H1 (cell line): ENCODE measurements at regions not wholly inside any gene's neighbourhood (a gene's known extent, or its start where the extent isn't known, plus 50 kb on each side); places are given as distances from the start of the nearest gene placed in this dataset.

Source experiments
- CTCF ChIA-PET: fragments of 300-600 bp; sonication (Branson Sonifier 250); formaldehyde crosslinking; loops from one replicate; lab custom pipeline; 2021; ENCODE audit not compliant: partially characterized antibody; lab: Charles Lee
- POLR2A ChIA-PET: fragments of 300-600 bp; sonication (Branson Sonifier 250); formaldehyde crosslinking; loops from one replicate; lab custom pipeline; 2021; ENCODE audit warnings: inconsistent platforms; ENCODE audit not compliant: partially characterized antibody; lab: Charles Lee
- DNase-seq, 2 experiments: peaks; one replicate each; pipeline versions ENCODE4 v3.0.0 to v3.0.0-alpha.2; 2010 to 2022; ENCODE audit warnings: low spot score in 2 of 2, low read depth in 1 of 2, mixed read lengths in 1 of 2
- FAIRE-seq: peaks from 2 replicates; lab custom pipeline; 2011; peaks lifted over from hg19 to GRCh38; lab: Jason Lieb, UNC
- H2AFZ ChIP-seq: 2 replicates; pipeline ENCODE4 v1.8.1; 2012; ENCODE audit warnings: low read length, inconsistent platforms
- H2AK5ac ChIP-seq: 2 replicates; pipeline ENCODE4 v1.6.1; 2013; ENCODE audit warnings: low read depth, low read length
- H2BK120ac ChIP-seq: replicated peaks from 2 replicates; pipeline ENCODE3; 2013; ENCODE audit warnings: low read depth, low read length, inconsistent platforms
- H2BK12ac ChIP-seq: 2 replicates; pipeline ENCODE4 v1.6.1; 2013; ENCODE audit warnings: low read depth, low read length
- H2BK15ac ChIP-seq: 2 replicates; pipeline ENCODE4 v1.6.1; 2013; ENCODE audit warnings: low read length
- H2BK20ac ChIP-seq: 2 replicates; pipeline ENCODE4 v1.6.1; 2013; ENCODE audit warnings: low read length
- H2BK5ac ChIP-seq: 2 replicates; pipeline ENCODE4 v1.6.1; 2013; ENCODE audit warnings: low read depth, low read length
- H3K14ac ChIP-seq: 2 replicates; pipeline ENCODE4 v1.6.1; 2013; ENCODE audit warnings: inconsistent platforms; ENCODE audit not compliant: insufficient read length
- H3K18ac ChIP-seq: 2 replicates; pipeline ENCODE4 v1.6.1; 2013; ENCODE audit warnings: low read length; ENCODE audit errors: extremely low read depth
- H3K23ac ChIP-seq: 2 replicates; pipeline ENCODE4 v1.6.1; 2013; ENCODE audit warnings: inconsistent platforms; ENCODE audit not compliant: insufficient read length
- H3K23me2 ChIP-seq: 2 replicates; pipeline ENCODE4 v1.6.1; 2013; ENCODE audit warnings: low read depth, low read length
- H3K27ac ChIP-seq: 2 replicates; pipeline ENCODE4 v1.6.1; 2011; ENCODE audit warnings: low read depth, low read length, inconsistent platforms
- H3K27me3 ChIP-seq, 4 experiments: replicated peaks in 1 of 4; 1 replicate in 1 of 4; 2 replicates in 3 of 4; pipeline versions ENCODE4 v1.6.1 to v1.8.1; 2011 to 2013; ENCODE audit warnings: low read length in 3 of 4, mild to moderate bottlenecking in 3 of 4, inconsistent platforms in 2 of 4, mixed read lengths in 2 of 4, moderate library complexity in 1 of 4; ENCODE audit not compliant: control insufficient read depth in 3 of 4, insufficient read depth in 3 of 4; ENCODE audit errors: extremely low read depth in 1 of 4
- H3K36me3 ChIP-seq, 4 experiments: 2 replicates each; pipeline versions ENCODE4 v1.6.1 to v1.8.1; 2011 to 2013; ENCODE audit warnings: mild to moderate bottlenecking in 4 of 4, low read length in 3 of 4, moderate library complexity in 2 of 4, control low read depth in 1 of 4, inconsistent platforms in 1 of 4; ENCODE audit not compliant: insufficient read depth in 4 of 4, control insufficient read depth in 2 of 4
- H3K4ac ChIP-seq: replicated peaks from 2 replicates; pipeline ENCODE3; 2013; ENCODE audit warnings: low read length, low read depth, mixed read lengths, inconsistent platforms; ENCODE audit not compliant: insufficient read length
- H3K4me1 ChIP-seq, 4 experiments: replicated peaks in 1 of 4; 1 replicate in 1 of 4; 2 replicates in 3 of 4; pipeline versions ENCODE4 v1.6.1 to v1.8.1; 2011 to 2013; ENCODE audit warnings: low read length in 3 of 4, inconsistent platforms in 2 of 4, mixed read lengths in 1 of 4; ENCODE audit not compliant: insufficient read depth in 4 of 4, control insufficient read depth in 3 of 4
- H3K4me2 ChIP-seq, 2 experiments: 2 replicates each; pipeline versions ENCODE4 v1.6.1 to v1.8.1; 2011 to 2013; ENCODE audit warnings: low read depth in 2 of 2, low read length in 2 of 2, control low read depth in 1 of 2, inconsistent platforms in 1 of 2, mild to moderate bottlenecking in 1 of 2; ENCODE audit not compliant: insufficient read depth in 1 of 2
- H3K4me3 ChIP-seq, 4 experiments: fragments of 200-600, 300-600 bp in 1 of 4; sonication (generic), shearing (Covaris generic), sonication (Bioruptor Twin) in 1 of 4; 2 replicates each; pipeline versions ENCODE4 v1.5.1 to v1.8.1; 2011 to 2016; ENCODE audit warnings: low read length in 4 of 4, low read depth in 3 of 4, control low read depth in 2 of 4, inconsistent platforms in 2 of 4, mild to moderate bottlenecking in 2 of 4, mixed read lengths in 1 of 4, moderate library complexity in 1 of 4; ENCODE audit not compliant: insufficient read depth in 2 of 4; ENCODE audit errors: extremely low read depth in 1 of 4
- H3K56ac ChIP-seq: replicated peaks from 2 replicates; pipeline ENCODE3; 2013; ENCODE audit warnings: low read depth, mild to moderate bottlenecking, mixed read lengths, low read length, inconsistent platforms; ENCODE audit not compliant: insufficient read length
- H3K79me1 ChIP-seq: 2 replicates; pipeline ENCODE4 v1.6.1; 2013; ENCODE audit warnings: low read depth, low read length, control low read depth
- H3K79me2 ChIP-seq, 2 experiments: 2 replicates each; pipeline versions ENCODE4 v1.6.1 to v1.8.1; 2012 to 2013; ENCODE audit warnings: low read length in 2 of 2, mild to moderate bottlenecking in 2 of 2, inconsistent platforms in 1 of 2; ENCODE audit not compliant: insufficient read depth in 2 of 2, control insufficient read depth in 1 of 2
- H3K9ac ChIP-seq, 4 experiments: replicated peaks in 1 of 4; 1 replicate in 1 of 4; 2 replicates in 3 of 4; pipeline versions ENCODE4 v1.6.1 to v1.8.1; 2011 to 2013; ENCODE audit warnings: low read depth in 3 of 4, low read length in 3 of 4, control low read depth in 2 of 4, mild to moderate bottlenecking in 2 of 4, moderate library complexity in 2 of 4, inconsistent platforms in 1 of 4; ENCODE audit errors: extremely low read depth in 1 of 4
- H3K9me3 ChIP-seq, 2 experiments: 2 replicates each; pipeline versions ENCODE4 v1.6.1 to v1.8.1; 2012 to 2013; ENCODE audit warnings: mild to moderate bottlenecking in 2 of 2, moderate library complexity in 2 of 2, control low read depth in 1 of 2, inconsistent platforms in 1 of 2, low read depth in 1 of 2, low read length in 1 of 2, mixed read lengths in 1 of 2; ENCODE audit not compliant: insufficient read depth in 2 of 2
- H4K20me1 ChIP-seq, 2 experiments: replicated peaks in 1 of 2; 2 replicates each; pipeline versions ENCODE3 to v1.8.1; 2011 to 2013; ENCODE audit warnings: inconsistent platforms in 2 of 2, low read length in 2 of 2, mild to moderate bottlenecking in 1 of 2; ENCODE audit not compliant: insufficient read depth in 2 of 2, control insufficient read depth in 1 of 2
- H4K5ac ChIP-seq: 2 replicates; pipeline ENCODE4 v1.6.1; 2013; ENCODE audit warnings: low read length, low read depth, mixed read lengths, inconsistent platforms; ENCODE audit not compliant: insufficient read length
- H4K8ac ChIP-seq: 2 replicates; pipeline ENCODE4 v1.8.0; 2013; ENCODE audit warnings: mild to moderate bottlenecking, moderate library complexity, low read length, inconsistent platforms; ENCODE audit not compliant: insufficient read depth; ENCODE audit errors: extremely low read depth
- H4K91ac ChIP-seq: replicated peaks from 2 replicates; pipeline ENCODE3; 2013; ENCODE audit warnings: low read length, mixed read lengths, inconsistent platforms; ENCODE audit not compliant: insufficient read length
- POLR2AphosphoS5 ChIP-seq: IDR thresholded peaks from 2 replicates; pipeline ENCODE4 v1.6.1; 2011; ENCODE audit warnings: low read depth, low read length
- SIN3A ChIP-seq, 2 experiments: IDR thresholded peaks in 1 of 2; conservative IDR thresholded peaks in 1 of 2; 2 replicates each; pipeline ENCODE4 v1.6.1; 2011 to 2012; ENCODE audit warnings: low read length in 2 of 2, improper control_type of control experiment in 1 of 2, low read depth in 1 of 2, mild to moderate bottlenecking in 1 of 2
- TBP ChIP-seq: IDR thresholded peaks from 2 replicates; pipeline ENCODE4 v1.6.1; 2011; ENCODE audit warnings: low read depth, low read length, improper control_type of control experiment
- WGBS, 2 experiments: shearing (Covaris generic) in 1 of 2; methylation state at CpG; one replicate each; pipeline versions ENCODE4 v1.1.6 to v1.1.7; 2013 to 2015; ENCODE audit warnings: low lambda C conversion rate in 2 of 2, mixed read lengths in 2 of 2, inconsistent platforms in 1 of 2, low coverage in 1 of 2, missing lambda C conversion rate in 1 of 2; ENCODE audit not compliant: insufficient replicate concordance in 2 of 2, insufficient coverage in 1 of 2, insufficient read length in 1 of 2; ENCODE audit errors: extremely low coverage in 1 of 2, missing lambda C conversion rate in 1 of 2; 5-methylcytosine and 5-hydroxymethylcytosine counted together

- Histone ChIP-seq H3K79me1 (peaks cover 3% of the 10 kb centered on the region; the same call in 1 of the 2 replicates), H3K14ac (no peak overlapping the region), H2AFZ (no peak overlapping the region), H2BK5ac (no peak overlapping the region), H2BK20ac (no peak overlapping the region), H2BK12ac (no peak overlapping the region), H3K4me2 (no peak overlapping the region), H2BK120ac (no peak overlapping the region), H3K4me3 (no peak overlapping the region), H3K9ac (no peak overlapping the region), H2BK15ac (no peak overlapping the region), H3K4me1 (peaks cover 0 to 6% (median 4%) of the 10 kb centered on the region in 4 experiments; a peak in 3 of 7 replicates), H3K56ac (no peak overlapping the region), H3K27ac (no peak overlapping the region), H4K5ac (no peak overlapping the region), H4K20me1 (peaks cover 0 to 4% of the 10 kb centered on the region in 2 experiments), H4K91ac (no peak overlapping the region), H3K4ac (no peak overlapping the region), H3K18ac (no peak overlapping the region), H3K9me3 (no peaks in the 10 kb centered on the region), H2AK5ac (no peak overlapping the region), H3K79me2 (peaks cover 0 to 16% of the 10 kb centered on the region in 2 experiments; a peak in 2 of 4 replicates), H3K23ac (no peak overlapping the region), H4K8ac (no peak overlapping the region), H3K27me3 (no peaks in the 10 kb centered on the region), H3K36me3 (no peaks in the 10 kb centered on the region), H3K23me2 (no peaks in the 10 kb centered on the region)
- 86% methylated on average over 3 of the region's 3 CpGs; no CpG with 5 or more reads in 1 of the 2 experiments for WGBS, 2 experiments
- TF ChIP-seq TBP, result no peak
- no peak for TF ChIP-seq SIN3A (conservative IDR thresholded peaks at IDR 0.05 in 1 of 2, IDR thresholded peaks at IDR 0.05 in 1 of 2; ENCODE audit: low read depth in 1 of 2, low read length in 2 of 2)
- no peak for TF ChIP-seq POLR2AphosphoS5
- POLR2A ChIA-PET, result no interaction called here
- no peak for FAIRE-seq
- CTCF ChIA-PET, result interaction anchor here (0.6 to 1.7 kb wide), 7 partner anchors 9 to 173 kb away, joined by 3 to 7 read pairs (median 3); no protein-coding TSS in a partner anchor
- DNase-seq, result no peak
These were observed 129.2 kb upstream of the IL12A start for GRCh38 chr3:159859424-159859823.
